ENCODE measurements at regions not wholly inside any gene's neighbourhood (a gene's known extent, or its start where the extent isn't known, plus 50 kb on each side); places are given as distances from the start of the nearest gene placed in this dataset.

DNA sequence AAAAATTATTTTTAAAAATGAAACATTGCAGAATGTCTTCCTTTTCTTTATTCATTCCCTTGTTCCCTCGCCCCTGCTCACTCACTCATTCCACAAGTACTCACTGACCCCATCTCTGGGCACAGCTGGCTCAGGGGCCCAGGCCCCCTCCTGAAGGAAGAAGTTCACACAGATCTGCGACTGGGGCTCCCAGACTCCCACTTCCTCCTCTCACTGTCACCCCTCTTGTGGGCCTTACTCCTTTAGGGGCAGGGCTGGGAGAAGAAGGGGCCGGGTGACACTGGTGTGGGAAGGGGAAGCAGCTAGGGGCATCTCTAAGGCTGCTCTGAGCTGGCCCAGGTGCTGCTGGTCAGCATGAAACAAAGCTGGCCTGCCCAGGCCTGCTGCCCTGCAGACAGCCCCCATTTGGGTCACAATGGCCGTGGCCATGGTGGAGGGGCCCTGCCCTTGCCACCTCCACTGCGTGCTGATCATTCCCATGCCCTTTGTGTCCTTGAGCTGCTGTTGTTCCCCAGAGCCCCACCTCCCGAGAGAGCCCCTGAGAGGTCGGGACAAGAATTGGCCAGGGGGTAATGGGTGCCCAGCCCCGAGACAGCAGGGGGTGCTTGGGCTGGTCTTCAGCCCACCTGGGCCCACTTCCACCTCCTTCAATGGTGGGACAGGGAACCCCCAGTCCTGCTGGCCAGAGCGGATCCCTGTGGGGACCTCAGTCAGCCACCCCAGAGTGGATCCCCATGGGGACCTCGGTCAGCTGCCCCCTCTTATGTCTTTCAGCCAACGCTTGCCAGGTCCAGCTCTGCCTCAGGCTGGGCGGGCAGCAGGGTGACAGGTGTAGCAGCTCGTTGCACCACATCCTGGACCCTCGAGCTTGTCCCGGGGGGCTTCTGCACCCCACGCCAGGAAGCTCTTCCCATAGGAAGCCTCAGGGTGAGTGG is 212.4 kb upstream of the C14orf180 start:
- Histone ChIP-seq H3K36me3 (ENCODE audit: control insufficient read depth, insufficient read depth, low read length) (no peaks in the 10 kb centered on the region), H3K27me3 (ENCODE audit: control insufficient read depth, insufficient read depth, low read length) (peaks cover 20% of the 10 kb centered on the region), H3K9me3 (replicated peaks; ENCODE audit: control insufficient read depth, low read depth, low read length) (no peaks in the 10 kb centered on the region), H3K4me1 (ENCODE audit: control insufficient read depth, insufficient read depth, low read length) (no peaks in the 10 kb centered on the region), H3K27ac (ENCODE audit: low read length) (no peak overlapping the region), H3K4me3 (ENCODE audit: low read length) (no peak overlapping the region)
- WGBS (ENCODE audit: insufficient coverage): 74% methylated on average over 15 of the region's 16 CpGs
- DNase-seq: no peak

DNA sequence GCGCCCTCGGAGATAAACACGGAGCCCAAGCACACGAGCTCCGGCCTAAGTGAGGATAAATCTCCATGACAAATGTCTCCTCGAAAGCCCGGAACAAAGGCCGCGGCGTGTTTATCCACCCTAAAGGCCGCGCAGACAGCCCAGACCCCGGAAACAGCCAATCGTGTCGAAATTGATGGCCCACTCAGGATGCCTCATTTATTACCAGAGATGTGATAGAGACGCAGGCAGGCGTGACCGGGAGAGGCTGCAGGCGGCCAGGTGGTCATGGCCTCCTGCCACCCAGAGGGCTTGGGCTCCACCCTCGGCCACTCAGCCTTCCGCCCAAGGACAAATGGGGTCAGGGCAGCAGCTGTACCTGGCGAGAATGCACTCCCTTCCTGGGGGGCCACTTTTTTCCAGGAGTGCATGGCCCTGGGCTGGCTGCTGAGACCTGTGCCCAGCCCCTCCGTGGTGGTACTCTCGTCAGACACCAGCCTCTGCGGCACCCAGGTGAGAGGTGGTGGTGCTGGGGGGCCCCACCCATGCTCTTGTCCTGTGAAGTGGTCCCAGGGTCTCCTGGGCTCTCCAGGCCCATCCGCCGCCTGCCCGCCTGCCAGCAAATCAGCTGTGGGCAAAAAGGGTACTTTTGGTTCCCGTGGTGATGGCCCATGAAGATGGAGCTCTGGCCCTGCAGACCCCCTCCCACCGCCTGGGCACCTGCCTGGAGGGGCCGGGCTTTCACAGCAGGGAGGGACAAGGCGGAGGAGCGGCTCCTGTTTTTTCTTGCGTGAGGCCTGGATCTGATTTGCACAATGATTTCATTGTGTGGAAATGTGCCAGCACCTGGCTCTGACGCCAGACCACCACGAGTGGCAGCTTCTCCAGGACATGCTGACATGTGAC is 211.5 kb upstream of the C14orf180 start:
- Histone ChIP-seq H3K9me3 (replicated peaks; ENCODE audit: control insufficient read depth, low read depth, low read length) (no peaks in the 10 kb centered on the region), H3K4me3 (ENCODE audit: low read length) (no peak overlapping the region), H3K36me3 (ENCODE audit: control insufficient read depth, insufficient read depth, low read length) (no peaks in the 10 kb centered on the region), H3K27ac (ENCODE audit: low read length) (no peak overlapping the region), H3K27me3 (ENCODE audit: control insufficient read depth, insufficient read depth, low read length) (peaks cover 20% of the 10 kb centered on the region), H3K4me1 (ENCODE audit: control insufficient read depth, insufficient read depth, low read length) (no peaks in the 10 kb centered on the region)
- 45% methylated on average over 34 of the region's 36 CpGs for WGBS (ENCODE audit: insufficient coverage)
- DNase-seq: no peak

DNA sequence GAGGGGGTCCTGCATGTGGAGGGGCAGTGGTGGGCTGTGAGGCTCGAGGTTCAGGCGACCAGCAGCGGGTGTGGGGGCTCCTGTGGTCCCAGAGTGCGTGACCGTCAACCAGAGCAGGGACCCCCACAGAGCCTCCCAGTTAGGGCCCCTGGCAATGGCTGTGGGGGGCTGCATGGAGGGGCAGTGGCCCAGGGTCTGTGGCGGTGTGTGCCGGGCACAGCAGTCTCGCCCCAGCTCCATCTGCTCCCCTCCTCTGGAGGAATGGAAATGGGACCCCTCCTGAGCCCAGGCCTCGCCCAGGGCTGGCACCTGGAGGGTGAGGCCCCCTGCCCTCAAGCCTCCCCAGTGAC is 210.8 kb upstream of the C14orf180 start:
- Histone ChIP-seq H3K4me1 (ENCODE audit: control insufficient read depth, insufficient read depth, low read length) (no peaks in the 10 kb centered on the region), H3K4me3 (ENCODE audit: low read length) (no peak overlapping the region), H3K9me3 (replicated peaks; ENCODE audit: control insufficient read depth, low read depth, low read length) (no peaks in the 10 kb centered on the region), H3K27me3 (ENCODE audit: control insufficient read depth, insufficient read depth, low read length) (peaks cover 20% of the 10 kb centered on the region), H3K36me3 (ENCODE audit: control insufficient read depth, insufficient read depth, low read length) (no peaks in the 10 kb centered on the region), H3K27ac (ENCODE audit: low read length) (no peak overlapping the region)
- DNase-seq: no peak
- 17% methylated on average over 2 of the region's 9 CpGs for WGBS (ENCODE audit: insufficient coverage)

DNA sequence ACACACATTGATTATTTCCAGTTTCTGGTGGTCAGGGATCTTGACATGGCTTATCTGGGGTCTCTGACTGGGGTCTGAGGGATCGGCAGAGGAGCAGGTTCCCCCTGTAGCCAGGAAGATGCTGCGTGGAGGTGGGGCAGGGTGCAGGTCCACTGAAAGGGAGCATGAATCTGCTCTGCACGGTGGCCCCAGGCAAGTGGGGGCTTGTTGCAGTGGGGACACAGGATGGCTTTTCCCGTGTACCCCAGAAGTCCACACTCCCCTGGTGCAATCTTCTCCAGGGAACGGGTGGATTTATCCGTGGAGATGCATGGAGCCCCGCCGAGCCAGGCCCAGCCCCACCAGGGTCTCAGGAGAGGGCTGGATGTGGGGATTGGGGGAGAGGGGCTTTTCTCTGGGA is 210.4 kb upstream of the C14orf180 start:
- Histone ChIP-seq H3K4me1 (ENCODE audit: control insufficient read depth, insufficient read depth, low read length) (no peaks in the 10 kb centered on the region), H3K36me3 (ENCODE audit: control insufficient read depth, insufficient read depth, low read length) (no peaks in the 10 kb centered on the region), H3K27me3 (ENCODE audit: control insufficient read depth, insufficient read depth, low read length) (peaks cover 20% of the 10 kb centered on the region), H3K27ac (ENCODE audit: low read length) (no peak overlapping the region), H3K4me3 (ENCODE audit: low read length) (no peak overlapping the region), H3K9me3 (replicated peaks; ENCODE audit: control insufficient read depth, low read depth, low read length) (no peaks in the 10 kb centered on the region)
- DNase-seq: no peak
- WGBS (ENCODE audit: insufficient coverage): 59% methylated on average over 2 of the region's 8 CpGs

DNA sequence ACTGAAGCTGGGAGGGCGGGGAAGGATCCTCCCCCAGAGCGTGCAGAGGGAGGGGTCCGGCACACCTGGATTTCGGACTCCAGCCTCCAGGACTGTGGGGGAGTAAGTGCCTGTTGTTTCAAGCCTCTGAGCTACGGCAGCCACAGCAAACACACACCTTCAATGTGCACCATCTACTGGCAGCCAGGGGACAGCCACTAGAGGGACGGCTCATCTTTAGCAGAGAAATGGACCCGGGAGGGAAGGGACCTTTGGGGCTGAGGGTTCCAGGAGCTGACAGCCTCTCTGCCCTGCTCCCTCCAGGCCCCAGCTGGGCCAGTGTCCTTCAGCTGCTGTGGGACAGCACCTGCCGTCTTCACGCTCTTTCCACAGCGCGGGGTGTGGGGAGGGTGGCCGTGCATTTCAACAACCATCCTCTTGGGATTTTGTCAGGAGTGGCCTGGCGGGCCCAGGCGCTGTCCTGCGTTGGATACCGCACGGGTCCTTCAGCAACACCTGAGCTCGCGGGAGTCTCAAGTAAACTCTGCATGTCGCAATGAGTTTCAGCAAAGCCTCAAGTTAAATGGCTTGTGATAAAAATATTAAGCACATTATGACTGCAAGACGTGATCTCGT is 209.2 kb upstream of the C14orf180 start:
- H3K9me3 ChIP-seq (replicated peaks; ENCODE audit: control insufficient read depth, low read depth, low read length): no peaks in the 10 kb centered on the region
- H3K4me3 ChIP-seq (ENCODE audit: low read length): no peak overlapping the region
- 55% methylated on average over 15 of the region's 22 CpGs for WGBS (ENCODE audit: insufficient coverage)
- no peaks in the 10 kb centered on the region for H3K4me1 ChIP-seq (ENCODE audit: control insufficient read depth, insufficient read depth, low read length)
- no peak overlapping the region for H3K27ac ChIP-seq (ENCODE audit: low read length)
- H3K27me3 ChIP-seq (ENCODE audit: control insufficient read depth, insufficient read depth, low read length): peaks cover 17% of the 10 kb centered on the region
- peak; percentile 24 for DNase-seq
- no peaks in the 10 kb centered on the region for H3K36me3 ChIP-seq (ENCODE audit: control insufficient read depth, insufficient read depth, low read length)

DNA sequence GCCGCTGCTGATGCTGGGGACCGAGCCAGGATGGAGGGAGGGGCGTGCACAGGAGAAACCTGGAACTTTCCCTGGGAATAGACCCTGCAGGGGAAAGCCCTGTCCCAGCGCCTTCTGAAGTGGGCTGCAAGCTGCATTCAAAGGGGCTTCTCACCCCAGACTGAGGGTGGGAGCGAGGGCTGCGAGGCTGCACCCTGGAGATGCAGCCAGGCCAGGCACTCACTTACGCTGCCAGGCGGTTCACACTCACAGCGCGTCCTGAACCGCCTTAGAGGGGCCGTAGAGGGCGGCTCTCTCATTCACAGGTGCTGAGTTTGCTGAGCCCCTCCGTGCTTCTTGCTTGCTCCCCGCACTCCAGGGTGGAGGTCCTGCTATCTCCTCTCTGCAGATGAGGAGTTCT is 208.5 kb upstream of the C14orf180 start:
- no peaks in the 10 kb centered on the region for H3K4me1 ChIP-seq (ENCODE audit: control insufficient read depth, insufficient read depth, low read length)
- H3K9me3 ChIP-seq (replicated peaks; ENCODE audit: control insufficient read depth, low read depth, low read length): no peaks in the 10 kb centered on the region
- H3K4me3 ChIP-seq (ENCODE audit: low read length): no peak overlapping the region
- H3K27ac ChIP-seq (ENCODE audit: low read length): no peak overlapping the region
- DNase-seq: no peak
- peaks cover 17% of the 10 kb centered on the region for H3K27me3 ChIP-seq (ENCODE audit: control insufficient read depth, insufficient read depth, low read length)
- H3K36me3 ChIP-seq (ENCODE audit: control insufficient read depth, insufficient read depth, low read length): no peaks in the 10 kb centered on the region
- WGBS (ENCODE audit: insufficient coverage): 67% methylated on average over 13 of the region's 15 CpGs

DNA sequence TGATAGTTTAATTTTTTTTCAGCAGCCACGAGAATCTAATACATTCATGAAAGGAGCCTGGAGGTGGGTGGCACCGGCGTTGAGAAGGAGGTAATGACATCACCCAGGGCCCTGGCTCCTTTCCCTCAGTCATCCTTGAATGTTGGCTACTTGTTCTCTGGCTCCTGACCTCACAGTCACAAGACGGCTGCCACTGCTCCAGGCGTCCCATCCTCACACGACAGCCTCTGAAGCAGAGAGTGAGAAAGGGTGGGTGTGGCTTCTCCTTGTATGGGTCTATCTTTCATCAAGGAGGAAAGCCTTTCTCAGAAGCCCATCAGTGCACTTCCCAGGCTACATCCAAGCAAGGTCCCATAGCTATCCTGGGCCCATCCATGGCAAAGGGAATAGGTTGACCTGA is 207.6 kb upstream of the C14orf180 start:
- whole genome bisulfite sequencing (ENCODE audit: insufficient coverage): 80% methylated on average over 2 of the region's 6 CpGs
- Histone ChIP-seq H3K4me3 (ENCODE audit: low read length) (no peak overlapping the region), H3K9me3 (replicated peaks; ENCODE audit: control insufficient read depth, low read depth, low read length) (no peaks in the 10 kb centered on the region), H3K27me3 (ENCODE audit: control insufficient read depth, insufficient read depth, low read length) (peaks cover 20% of the 10 kb centered on the region), H3K4me1 (ENCODE audit: control insufficient read depth, insufficient read depth, low read length) (no peaks in the 10 kb centered on the region), H3K36me3 (ENCODE audit: control insufficient read depth, insufficient read depth, low read length) (no peaks in the 10 kb centered on the region), H3K27ac (ENCODE audit: low read length) (no peak overlapping the region)
- no peak for DNase-seq

DNA sequence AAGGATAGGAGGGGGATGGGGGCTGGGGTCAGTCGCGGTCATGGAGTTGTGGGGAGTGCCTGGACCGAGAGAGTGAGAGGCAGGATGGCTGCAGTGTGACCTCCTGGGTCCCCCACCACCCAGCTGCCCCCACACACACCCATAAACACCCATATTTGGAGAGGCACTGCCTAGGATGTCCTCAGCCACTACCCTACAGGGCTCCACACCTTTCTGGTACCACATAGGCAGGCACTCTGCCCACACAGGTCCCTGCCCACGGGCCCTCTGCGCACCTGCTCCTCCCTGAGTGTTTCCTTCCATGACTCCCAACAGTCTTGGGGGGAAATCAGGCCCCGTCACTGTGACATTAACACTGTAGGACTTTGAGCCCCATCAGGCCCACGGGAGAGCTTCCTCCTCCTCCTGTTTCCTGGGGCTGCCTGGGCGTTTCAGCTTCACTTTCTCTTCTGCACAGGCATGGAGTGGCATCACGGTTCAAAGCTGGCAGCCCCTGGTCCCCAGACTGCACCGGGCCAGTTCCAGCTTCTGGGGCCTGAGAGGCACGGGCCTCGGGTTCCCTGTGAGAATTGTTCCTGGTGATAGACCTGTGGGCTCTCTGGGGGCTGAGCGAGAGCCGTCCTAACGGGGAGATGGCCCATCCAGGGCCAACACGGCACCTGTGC is 207.0 kb upstream of the C14orf180 start:
- H3K27me3 ChIP-seq (ENCODE audit: control insufficient read depth, insufficient read depth, low read length): peaks cover 21% of the 10 kb centered on the region
- WGBS (ENCODE audit: insufficient coverage): 60% methylated on average over 13 of the region's 16 CpGs
- no peak for DNase-seq

DNA sequence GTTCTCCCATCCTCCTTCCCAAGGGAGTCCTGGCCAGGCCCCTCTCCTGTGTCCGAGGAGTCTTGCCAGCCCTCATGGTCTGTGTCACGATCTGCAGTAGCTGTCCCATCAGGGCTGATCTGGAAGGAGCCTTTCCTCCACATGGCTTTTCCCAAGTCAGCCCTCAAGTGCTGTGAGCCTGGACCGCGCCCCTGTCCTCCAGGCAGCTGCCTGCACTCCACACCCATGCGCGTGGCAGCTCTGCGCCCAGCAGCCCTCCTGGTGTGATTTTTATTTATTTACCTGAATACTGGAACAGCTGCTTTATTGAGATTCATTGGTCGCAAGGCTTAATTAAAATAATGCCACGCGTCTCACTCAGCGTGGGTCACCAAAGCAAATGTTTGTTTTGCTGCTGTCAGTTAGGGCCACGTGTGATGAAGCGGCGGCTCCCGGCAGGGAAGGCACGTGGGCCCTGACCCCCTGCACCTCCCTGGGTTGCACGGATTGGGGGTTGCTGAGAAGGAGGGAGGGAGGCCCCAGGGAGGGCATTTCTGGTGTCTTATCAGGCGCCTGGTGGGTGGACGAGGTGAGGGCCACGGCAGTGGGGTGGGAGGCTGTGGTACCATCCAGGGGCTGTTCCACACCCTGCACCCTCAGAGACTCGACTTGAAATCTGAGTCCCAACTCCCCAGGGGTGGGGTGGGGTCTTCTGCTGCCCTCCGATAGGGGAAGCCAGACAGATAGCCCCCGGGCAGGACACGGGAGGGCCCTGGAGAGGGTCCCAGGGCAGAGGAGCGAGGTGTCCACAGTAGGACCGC is 206.3 kb upstream of the C14orf180 start:
- no peak overlapping the region for H3K4me3 ChIP-seq (ENCODE audit: low read length)
- peaks cover 23% of the 10 kb centered on the region for H3K27me3 ChIP-seq (ENCODE audit: control insufficient read depth, insufficient read depth, low read length)
- no peaks in the 10 kb centered on the region for H3K4me1 ChIP-seq (ENCODE audit: control insufficient read depth, insufficient read depth, low read length)
- no peak for DNase-seq
- no peaks in the 10 kb centered on the region for H3K9me3 ChIP-seq (replicated peaks; ENCODE audit: control insufficient read depth, low read depth, low read length)
- 76% methylated on average over 19 of the region's 26 CpGs for WGBS (ENCODE audit: insufficient coverage)
- H3K27ac ChIP-seq (ENCODE audit: low read length): no peak overlapping the region
- no peaks in the 10 kb centered on the region for H3K36me3 ChIP-seq (ENCODE audit: control insufficient read depth, insufficient read depth, low read length)

More for the DNA sequence above, 207.0 kb upstream of the C14orf180 start:
- no peaks in the 10 kb centered on the region for H3K9me3 ChIP-seq (replicated peaks; ENCODE audit: control insufficient read depth, low read depth, low read length)
- H3K4me3 ChIP-seq (ENCODE audit: low read length): no peak overlapping the region
- H3K27ac ChIP-seq (ENCODE audit: low read length): no peak overlapping the region
- H3K36me3 ChIP-seq (ENCODE audit: control insufficient read depth, insufficient read depth, low read length): no peaks in the 10 kb centered on the region
- no peaks in the 10 kb centered on the region for H3K4me1 ChIP-seq (ENCODE audit: control insufficient read depth, insufficient read depth, low read length)

All from muscle of leg (tissue), 3 donors.